ENCODE measurements at regions not wholly inside any gene's neighbourhood (a gene's known extent, or its start where the extent isn't known, plus 50 kb on each side); places are given as distances from the start of the nearest gene placed in this dataset.

DNA sequence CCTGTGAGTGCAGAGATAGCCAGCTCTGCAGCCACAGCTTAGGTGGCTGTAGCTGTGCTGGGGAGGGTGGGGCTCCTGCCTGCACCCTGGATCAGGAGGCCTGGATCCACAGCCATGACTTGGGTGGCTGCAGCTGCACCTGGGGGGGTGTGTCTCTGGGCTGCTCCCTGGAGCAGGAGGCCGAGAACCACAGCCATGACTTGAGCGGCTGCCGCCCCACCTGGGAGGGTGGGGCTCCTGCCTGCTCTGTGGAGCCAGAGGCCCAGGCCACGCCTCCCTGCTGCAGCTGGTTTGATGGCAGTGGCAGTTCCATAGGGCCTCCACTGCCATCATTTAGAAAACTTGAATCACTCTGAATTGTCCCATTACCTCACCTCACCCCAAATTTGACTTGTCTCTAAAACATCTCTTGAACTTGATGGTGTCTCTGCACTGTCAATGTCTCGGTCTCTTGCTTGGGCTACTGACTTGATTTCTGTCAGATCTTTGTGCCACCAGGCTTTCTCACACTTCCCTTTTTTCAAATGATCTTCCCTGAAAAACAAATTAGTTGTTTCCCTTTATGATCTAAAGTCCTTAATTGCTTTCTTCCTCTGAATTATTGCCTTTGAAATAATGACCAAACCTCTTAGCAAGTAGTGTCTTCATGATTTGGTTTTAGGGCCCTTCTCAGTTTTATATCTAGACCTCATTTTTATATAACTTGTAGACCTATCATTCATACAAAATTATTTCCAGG lies 313.2 kb upstream of the MME start:
- no peak for DNase-seq (ENCODE audit: low spot score)
- Mint-ChIP-seq H3K4me1 (ENCODE audit: unreplicated experiment) (no peaks in the 10 kb centered on the region), H3K27me3 (ENCODE audit: unreplicated experiment) (no peaks in the 10 kb centered on the region), H3K9me3 (ENCODE audit: unreplicated experiment) (peaks cover 4% of the 10 kb centered on the region), H3K36me3 (ENCODE audit: low read depth, unreplicated experiment) (peaks cover 4% of the 10 kb centered on the region), H3K27ac (ENCODE audit: unreplicated experiment) (no peak overlapping the region), H3K4me3 (ENCODE audit: unreplicated experiment) (peak overlapping the region; percentile 1)
- TF ChIP-seq, protein P1, sequence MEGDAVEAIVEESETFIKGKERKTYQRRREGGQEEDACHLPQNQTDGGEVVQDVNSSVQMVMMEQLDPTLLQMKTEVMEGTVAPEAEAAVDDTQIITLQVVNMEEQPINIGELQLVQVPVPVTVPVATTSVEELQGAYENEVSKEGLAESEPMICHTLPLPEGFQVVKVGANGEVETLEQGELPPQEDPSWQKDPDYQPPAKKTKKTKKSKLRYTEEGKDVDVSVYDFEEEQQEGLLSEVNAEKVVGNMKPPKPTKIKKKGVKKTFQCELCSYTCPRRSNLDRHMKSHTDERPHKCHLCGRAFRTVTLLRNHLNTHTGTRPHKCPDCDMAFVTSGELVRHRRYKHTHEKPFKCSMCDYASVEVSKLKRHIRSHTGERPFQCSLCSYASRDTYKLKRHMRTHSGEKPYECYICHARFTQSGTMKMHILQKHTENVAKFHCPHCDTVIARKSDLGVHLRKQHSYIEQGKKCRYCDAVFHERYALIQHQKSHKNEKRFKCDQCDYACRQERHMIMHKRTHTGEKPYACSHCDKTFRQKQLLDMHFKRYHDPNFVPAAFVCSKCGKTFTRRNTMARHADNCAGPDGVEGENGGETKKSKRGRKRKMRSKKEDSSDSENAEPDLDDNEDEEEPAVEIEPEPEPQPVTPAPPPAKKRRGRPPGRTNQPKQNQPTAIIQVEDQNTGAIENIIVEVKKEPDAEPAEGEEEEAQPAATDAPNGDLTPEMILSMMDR (IDR thresholded peaks at IDR 0.05; ENCODE audit: unreplicated experiment) = no peak

DNA sequence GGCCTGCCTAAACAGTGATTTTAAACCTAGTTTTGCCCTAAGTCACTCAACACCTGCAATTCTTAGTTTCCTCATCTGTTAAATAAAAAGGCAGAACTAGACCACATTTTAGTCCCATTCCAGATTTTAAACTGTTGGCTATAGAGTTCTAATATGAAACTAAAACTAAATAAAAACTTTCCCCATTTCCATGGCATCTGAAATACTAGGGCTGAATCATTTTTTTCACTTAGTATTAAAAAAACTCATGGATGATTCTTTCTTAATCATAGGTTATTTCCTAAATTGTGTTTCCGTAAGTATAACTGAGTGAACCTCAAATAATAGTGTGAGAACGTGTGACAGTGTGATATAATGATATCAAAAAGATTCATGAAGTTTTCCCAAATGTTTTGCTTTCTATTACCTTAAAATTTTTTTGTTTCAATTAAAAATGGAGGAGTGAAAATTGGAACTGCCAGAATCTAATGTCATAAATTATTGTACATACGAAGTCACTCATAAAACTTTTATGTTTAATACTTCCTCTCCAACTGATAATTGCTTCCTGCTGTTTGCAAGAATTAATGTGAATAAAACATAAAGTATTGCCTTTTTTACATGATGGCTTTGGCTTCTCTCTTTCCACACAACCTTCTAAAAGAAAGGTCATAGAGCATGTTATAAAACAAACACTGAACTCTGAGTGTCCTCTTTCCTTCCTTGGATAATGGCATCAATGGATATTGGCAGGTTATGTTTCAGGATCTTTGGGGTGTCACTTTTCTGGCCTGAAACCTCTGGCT lies 315.1 kb upstream of the MME start:
- Mint-ChIP-seq H3K27ac (ENCODE audit: unreplicated experiment) (no peak overlapping the region), H3K9me3 (ENCODE audit: unreplicated experiment) (peaks cover 4% of the 10 kb centered on the region), H3K4me1 (ENCODE audit: unreplicated experiment) (peaks cover 3% of the 10 kb centered on the region), H3K36me3 (ENCODE audit: low read depth, unreplicated experiment) (peaks cover 4% of the 10 kb centered on the region), H3K27me3 (ENCODE audit: unreplicated experiment) (no peaks in the 10 kb centered on the region), H3K4me3 (ENCODE audit: unreplicated experiment) (no peak overlapping the region)
- no peak for DNase-seq (ENCODE audit: low spot score)
- TF ChIP-seq, protein P1 (IDR thresholded peaks at IDR 0.05; ENCODE audit: unreplicated experiment) = no peak

DNA sequence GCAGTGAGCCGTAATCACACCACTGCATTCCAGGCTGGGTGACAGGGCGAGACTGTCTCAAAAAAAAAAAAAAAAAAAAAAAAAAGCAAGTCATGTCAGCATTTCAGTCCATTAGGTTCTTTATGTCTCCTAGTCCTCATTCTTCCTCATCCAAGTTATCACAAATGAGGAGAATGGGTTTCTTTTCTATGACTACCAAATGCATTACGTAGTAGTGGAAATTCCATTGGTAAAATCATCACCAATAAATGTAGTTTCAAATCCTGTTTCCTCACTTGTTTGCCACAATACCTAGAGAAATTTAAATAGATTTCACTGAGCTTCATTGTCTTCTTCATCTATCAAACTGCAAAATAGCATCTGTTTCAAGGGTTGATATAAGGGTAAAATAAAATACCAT lies 317.6 kb upstream of the MME start:
- H3K27me3 Mint-ChIP-seq (ENCODE audit: unreplicated experiment) = no peaks in the 10 kb centered on the region
- TF ChIP-seq, protein P1 (IDR thresholded peaks at IDR 0.05; ENCODE audit: unreplicated experiment) = no peak
- H3K9me3 Mint-ChIP-seq (ENCODE audit: unreplicated experiment) = peaks cover 4% of the 10 kb centered on the region
- H3K27ac Mint-ChIP-seq (ENCODE audit: unreplicated experiment) = no peak overlapping the region
- no peak for DNase-seq (ENCODE audit: low spot score)
- peaks cover 3% of the 10 kb centered on the region for H3K4me1 Mint-ChIP-seq (ENCODE audit: unreplicated experiment)
- peaks cover 4% of the 10 kb centered on the region for H3K36me3 Mint-ChIP-seq (ENCODE audit: low read depth, unreplicated experiment)
- no peak overlapping the region for H3K4me3 Mint-ChIP-seq (ENCODE audit: unreplicated experiment)

DNA sequence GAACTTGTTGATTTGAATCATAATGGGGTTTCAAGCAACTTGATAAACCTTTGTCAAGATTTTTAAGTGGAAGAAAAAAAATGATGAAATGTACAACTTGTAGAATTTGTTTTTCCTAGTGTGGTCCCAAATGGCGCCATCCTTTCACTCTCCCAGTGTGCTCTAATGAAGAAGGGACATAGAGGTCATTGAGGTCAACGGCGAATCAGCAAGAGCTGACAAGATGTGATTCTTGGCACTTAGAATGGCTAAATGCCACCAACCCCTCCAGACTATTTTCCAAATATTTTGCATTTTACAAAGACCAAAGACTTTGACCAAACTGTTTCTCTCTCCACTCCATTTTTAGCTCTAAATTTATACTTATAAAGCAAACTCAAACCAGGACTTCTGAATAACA lies 320.2 kb upstream of the MME start:
- TF ChIP-seq, protein P1 (IDR thresholded peaks at IDR 0.05; ENCODE audit: unreplicated experiment) = no peak
- no peaks in the 10 kb centered on the region for H3K36me3 Mint-ChIP-seq (ENCODE audit: low read depth, unreplicated experiment)
- H3K9me3 Mint-ChIP-seq (ENCODE audit: unreplicated experiment) = no peaks in the 10 kb centered on the region
- no peaks in the 10 kb centered on the region for H3K27me3 Mint-ChIP-seq (ENCODE audit: unreplicated experiment)
- H3K4me1 Mint-ChIP-seq (ENCODE audit: unreplicated experiment) = peaks cover 3% of the 10 kb centered on the region
- DNase-seq (ENCODE audit: low spot score) = no peak
- H3K27ac Mint-ChIP-seq (ENCODE audit: unreplicated experiment) = no peak overlapping the region
- no peak overlapping the region for H3K4me3 Mint-ChIP-seq (ENCODE audit: unreplicated experiment)

Measured in endothelial cell (in vitro differentiated cells).